ENCODE measurements at regions not wholly inside any gene's neighbourhood (a gene's known extent, or its start where the extent isn't known, plus 50 kb on each side); places are given as distances from the start of the nearest gene placed in this dataset.
"Not testable (repeated sequence)": the region's sequence is repeated elsewhere in the genome, so short reads cannot be mapped to it uniquely, and the experiment has no call there.

DNA sequence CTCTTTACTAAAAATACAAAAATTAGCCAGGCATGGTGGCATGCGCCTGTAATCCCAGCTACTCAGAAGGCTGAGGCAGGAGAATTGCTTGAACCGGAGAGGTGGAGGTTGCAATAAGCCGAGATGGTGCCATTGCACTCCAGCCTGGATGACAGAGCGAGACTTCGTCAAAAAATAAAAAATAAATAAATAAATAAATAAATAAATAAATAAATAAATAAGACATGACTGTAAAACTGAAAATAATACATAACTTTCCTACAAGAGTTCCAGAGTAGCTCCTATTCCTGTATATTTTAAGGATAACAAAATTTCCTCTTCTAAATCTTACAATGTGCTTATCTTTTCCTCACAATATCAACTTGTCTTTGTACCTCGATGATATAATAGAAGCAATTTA is 549.4 kb downstream of the TRAM1L1 start:
- not testable (repeated sequence) for H3K9ac ChIP-seq (ENCODE audit: low read depth in 1 of 2, low read length in 2 of 2); H3K36me3 ChIP-seq (ENCODE audit: control insufficient read depth in 2 of 2, insufficient read depth in 2 of 2, low read length in 2 of 2); H3K4me1 ChIP-seq (ENCODE audit: control insufficient read depth in 2 of 2, insufficient read depth in 2 of 2, low read length in 2 of 2); H3K9me3 ChIP-seq (ENCODE audit: control insufficient read depth in 2 of 2, low read length in 2 of 2); H3K27ac ChIP-seq (ENCODE audit: low read depth in 2 of 2, low read length in 2 of 2); H3K4me3 ChIP-seq (ENCODE audit: low read length in 2 of 2); H3K27me3 ChIP-seq (ENCODE audit: control insufficient read depth in 2 of 2, insufficient read depth in 2 of 2, low read length in 2 of 2)

- no peak overlapping the region for H3K9ac ChIP-seq (ENCODE audit: low read depth in 1 of 2, low read length in 2 of 2)
- no peaks in the 10 kb centered on the region for H3K36me3 ChIP-seq (ENCODE audit: control insufficient read depth in 2 of 2, insufficient read depth in 2 of 2, low read length in 2 of 2)
- H3K4me1 ChIP-seq (ENCODE audit: control insufficient read depth in 2 of 2, insufficient read depth in 2 of 2, low read length in 2 of 2), result no peaks in the 10 kb centered on the region
- H3K9me3 ChIP-seq (ENCODE audit: control insufficient read depth in 2 of 2, low read length in 2 of 2), result no peaks in the 10 kb centered on the region
- no peaks in the 10 kb centered on the region for H3K27me3 ChIP-seq (ENCODE audit: control insufficient read depth in 2 of 2, insufficient read depth in 2 of 2, low read length in 2 of 2)
- no peak overlapping the region for H3K27ac ChIP-seq (ENCODE audit: low read depth in 2 of 2, low read length in 2 of 2)
- no peak overlapping the region for H3K4me3 ChIP-seq (ENCODE audit: low read length in 2 of 2)
Observed at GRCh38 chr4:116531870-116532269, 553.5 kb downstream of the TRAM1L1 start.

DNA sequence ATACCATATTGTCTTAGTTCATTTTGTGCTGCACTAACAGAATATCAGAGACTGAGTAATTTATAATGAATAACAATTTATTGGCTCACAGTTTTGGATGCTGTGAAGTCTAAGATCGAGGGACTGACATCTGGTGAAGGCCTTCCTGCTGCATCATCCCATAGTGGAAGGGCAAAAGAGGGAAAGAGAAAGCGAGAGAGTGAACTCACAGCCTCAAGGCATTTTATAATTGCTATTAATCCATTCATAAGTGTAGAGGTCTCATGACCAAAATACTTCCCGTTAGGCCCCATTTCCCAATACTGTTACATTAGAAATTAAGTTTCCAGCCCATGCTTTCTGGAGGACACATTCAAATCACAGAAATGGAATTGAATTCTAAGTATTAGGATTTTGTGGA is 554.4 kb downstream of the TRAM1L1 start:
- Histone ChIP-seq H3K36me3 (ENCODE audit: control insufficient read depth in 2 of 2, insufficient read depth in 2 of 2, low read length in 2 of 2) (no peaks in the 10 kb centered on the region), H3K4me3 (ENCODE audit: low read length in 2 of 2) (no peak overlapping the region), H3K9me3 (ENCODE audit: control insufficient read depth in 2 of 2, low read length in 2 of 2) (no peaks in the 10 kb centered on the region), H3K27me3 (ENCODE audit: control insufficient read depth in 2 of 2, insufficient read depth in 2 of 2, low read length in 2 of 2) (no peaks in the 10 kb centered on the region), H3K4me1 (ENCODE audit: control insufficient read depth in 2 of 2, insufficient read depth in 2 of 2, low read length in 2 of 2) (no peaks in the 10 kb centered on the region), H3K9ac (ENCODE audit: low read depth in 1 of 2, low read length in 2 of 2) (no peak overlapping the region), H3K27ac (ENCODE audit: low read depth in 2 of 2, low read length in 2 of 2) (no peak overlapping the region)

DNA sequence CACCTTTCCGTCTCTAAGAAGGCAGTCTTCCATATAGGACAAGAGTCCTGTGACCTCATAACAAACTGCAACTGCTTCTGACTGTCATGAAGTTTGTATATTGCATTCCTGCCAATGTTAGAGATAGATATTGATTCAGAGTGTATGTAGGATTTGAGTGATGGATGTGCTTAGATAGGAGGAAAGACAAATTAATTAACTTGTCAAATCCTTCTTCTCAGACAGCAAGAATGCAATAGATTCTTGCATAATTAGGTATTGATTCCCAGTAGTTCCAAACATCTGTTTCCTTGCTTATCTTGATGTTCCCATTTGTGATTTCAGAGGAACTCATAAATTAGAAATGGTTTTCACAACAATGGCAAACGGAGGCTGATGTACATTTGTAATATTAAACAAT is 555.3 kb downstream of the TRAM1L1 start:
- no peaks in the 10 kb centered on the region for H3K27me3 ChIP-seq (ENCODE audit: control insufficient read depth in 2 of 2, insufficient read depth in 2 of 2, low read length in 2 of 2)
- H3K27ac ChIP-seq (ENCODE audit: low read depth in 2 of 2, low read length in 2 of 2), result no peak overlapping the region
- no peaks in the 10 kb centered on the region for H3K4me1 ChIP-seq (ENCODE audit: control insufficient read depth in 2 of 2, insufficient read depth in 2 of 2, low read length in 2 of 2)
- no peak overlapping the region for H3K9ac ChIP-seq (ENCODE audit: low read depth in 1 of 2, low read length in 2 of 2)
- no peak overlapping the region for H3K4me3 ChIP-seq (ENCODE audit: low read length in 2 of 2)
- H3K36me3 ChIP-seq (ENCODE audit: control insufficient read depth in 2 of 2, insufficient read depth in 2 of 2, low read length in 2 of 2), result no peaks in the 10 kb centered on the region
- no peaks in the 10 kb centered on the region for H3K9me3 ChIP-seq (ENCODE audit: control insufficient read depth in 2 of 2, low read length in 2 of 2)

GRCh38 chr4:116529129-116529528 is 556.2 kb downstream of the TRAM1L1 start:
- Histone ChIP-seq H3K4me3 (ENCODE audit: low read length in 2 of 2) (no peak overlapping the region), H3K27ac (ENCODE audit: low read depth in 2 of 2, low read length in 2 of 2) (no peak overlapping the region), H3K27me3 (ENCODE audit: control insufficient read depth in 2 of 2, insufficient read depth in 2 of 2, low read length in 2 of 2) (no peaks in the 10 kb centered on the region), H3K9ac (ENCODE audit: low read depth in 1 of 2, low read length in 2 of 2) (no peak overlapping the region), H3K9me3 (ENCODE audit: control insufficient read depth in 2 of 2, low read length in 2 of 2) (no peaks in the 10 kb centered on the region), H3K36me3 (ENCODE audit: control insufficient read depth in 2 of 2, insufficient read depth in 2 of 2, low read length in 2 of 2) (no peaks in the 10 kb centered on the region), H3K4me1 (ENCODE audit: control insufficient read depth in 2 of 2, insufficient read depth in 2 of 2, low read length in 2 of 2) (no peaks in the 10 kb centered on the region)

DNA sequence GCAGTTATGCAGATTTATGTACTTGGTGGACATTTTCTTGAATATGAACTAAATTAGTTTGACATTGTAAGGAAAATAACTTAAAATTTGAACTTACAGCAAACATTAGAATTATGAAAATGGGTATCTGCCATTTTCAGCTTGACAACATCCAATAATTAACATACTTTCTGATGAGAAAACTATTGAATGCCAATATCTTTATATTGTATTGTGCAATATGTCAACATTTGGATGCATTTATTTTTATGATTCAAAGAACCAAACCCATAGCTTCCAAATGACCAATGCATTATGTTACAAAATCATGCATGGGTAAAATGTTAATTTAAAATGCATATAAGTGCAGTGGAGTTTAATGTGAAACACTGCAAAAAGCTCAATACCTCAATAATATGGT is 562.5 kb downstream of the TRAM1L1 start:
- no peaks in the 10 kb centered on the region for H3K27me3 ChIP-seq (ENCODE audit: control insufficient read depth in 2 of 2, insufficient read depth in 2 of 2, low read length in 2 of 2)
- no peaks in the 10 kb centered on the region for H3K9me3 ChIP-seq (ENCODE audit: control insufficient read depth in 2 of 2, low read length in 2 of 2)
- H3K9ac ChIP-seq (ENCODE audit: low read depth in 1 of 2, low read length in 2 of 2), result no peak overlapping the region
- no peak overlapping the region for H3K27ac ChIP-seq (ENCODE audit: low read depth in 2 of 2, low read length in 2 of 2)
- H3K36me3 ChIP-seq (ENCODE audit: control insufficient read depth in 2 of 2, insufficient read depth in 2 of 2, low read length in 2 of 2), result no peaks in the 10 kb centered on the region
- H3K4me3 ChIP-seq (ENCODE audit: low read length in 2 of 2), result no peak overlapping the region
- no peaks in the 10 kb centered on the region for H3K4me1 ChIP-seq (ENCODE audit: control insufficient read depth in 2 of 2, insufficient read depth in 2 of 2, low read length in 2 of 2)

GRCh38 chr4:116520886-116521285 is 564.5 kb downstream of the TRAM1L1 start:
- no peaks in the 10 kb centered on the region for H3K4me1 ChIP-seq (ENCODE audit: control insufficient read depth in 2 of 2, insufficient read depth in 2 of 2, low read length in 2 of 2)
- H3K4me3 ChIP-seq (ENCODE audit: low read length in 2 of 2), result no peak overlapping the region
- H3K9me3 ChIP-seq (ENCODE audit: control insufficient read depth in 2 of 2, low read length in 2 of 2), result no peaks in the 10 kb centered on the region
- H3K36me3 ChIP-seq (ENCODE audit: control insufficient read depth in 2 of 2, insufficient read depth in 2 of 2, low read length in 2 of 2), result no peaks in the 10 kb centered on the region
- no peak overlapping the region for H3K27ac ChIP-seq (ENCODE audit: low read depth in 2 of 2, low read length in 2 of 2)
- H3K9ac ChIP-seq (ENCODE audit: low read depth in 1 of 2, low read length in 2 of 2), result no peak overlapping the region
- H3K27me3 ChIP-seq (ENCODE audit: control insufficient read depth in 2 of 2, insufficient read depth in 2 of 2, low read length in 2 of 2), result no peaks in the 10 kb centered on the region

GRCh38 chr4:116516711-116517110 is 568.7 kb downstream of the TRAM1L1 start:
- H3K27ac ChIP-seq (ENCODE audit: low read depth in 2 of 2, low read length in 2 of 2), result no peak overlapping the region
- H3K9me3 ChIP-seq (ENCODE audit: control insufficient read depth in 2 of 2, low read length in 2 of 2), result no peaks in the 10 kb centered on the region
- H3K4me3 ChIP-seq (ENCODE audit: low read length in 2 of 2), result no peak overlapping the region
- H3K36me3 ChIP-seq (ENCODE audit: control insufficient read depth in 2 of 2, insufficient read depth in 2 of 2, low read length in 2 of 2), result no peaks in the 10 kb centered on the region
- H3K27me3 ChIP-seq (ENCODE audit: control insufficient read depth in 2 of 2, insufficient read depth in 2 of 2, low read length in 2 of 2), result no peaks in the 10 kb centered on the region
- no peak overlapping the region for H3K9ac ChIP-seq (ENCODE audit: low read depth in 1 of 2, low read length in 2 of 2)
- H3K4me1 ChIP-seq (ENCODE audit: control insufficient read depth in 2 of 2, insufficient read depth in 2 of 2, low read length in 2 of 2), result no peaks in the 10 kb centered on the region

DNA sequence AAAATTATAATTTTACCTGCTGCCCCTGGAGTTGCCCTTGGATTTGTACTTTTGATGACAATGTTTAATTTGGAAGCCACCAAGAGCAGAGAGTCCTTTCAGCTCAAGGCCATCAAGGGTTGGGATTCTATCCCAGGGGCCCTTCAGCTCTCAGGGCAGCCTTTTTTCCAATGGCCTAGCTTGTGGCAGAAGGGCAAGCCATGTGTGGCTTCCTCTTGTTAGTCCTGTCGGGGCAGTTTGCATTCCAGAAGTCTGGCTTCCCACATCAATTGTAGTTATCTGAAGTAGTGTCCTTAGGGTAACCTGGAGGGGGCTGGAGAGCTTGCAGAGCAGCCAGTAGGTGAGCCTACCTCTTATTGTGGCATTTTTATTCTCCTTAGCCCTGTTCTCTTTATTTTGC is 569.4 kb downstream of the TRAM1L1 start:
- Histone ChIP-seq H3K27ac (ENCODE audit: low read depth in 2 of 2, low read length in 2 of 2) (no peak overlapping the region), H3K4me3 (ENCODE audit: low read length in 2 of 2) (no peak overlapping the region), H3K9me3 (ENCODE audit: control insufficient read depth in 2 of 2, low read length in 2 of 2) (no peaks in the 10 kb centered on the region), H3K4me1 (ENCODE audit: control insufficient read depth in 2 of 2, insufficient read depth in 2 of 2, low read length in 2 of 2) (no peaks in the 10 kb centered on the region), H3K27me3 (ENCODE audit: control insufficient read depth in 2 of 2, insufficient read depth in 2 of 2, low read length in 2 of 2) (no peaks in the 10 kb centered on the region), H3K36me3 (ENCODE audit: control insufficient read depth in 2 of 2, insufficient read depth in 2 of 2, low read length in 2 of 2) (no peaks in the 10 kb centered on the region), H3K9ac (ENCODE audit: low read depth in 1 of 2, low read length in 2 of 2) (no peak overlapping the region)

DNA sequence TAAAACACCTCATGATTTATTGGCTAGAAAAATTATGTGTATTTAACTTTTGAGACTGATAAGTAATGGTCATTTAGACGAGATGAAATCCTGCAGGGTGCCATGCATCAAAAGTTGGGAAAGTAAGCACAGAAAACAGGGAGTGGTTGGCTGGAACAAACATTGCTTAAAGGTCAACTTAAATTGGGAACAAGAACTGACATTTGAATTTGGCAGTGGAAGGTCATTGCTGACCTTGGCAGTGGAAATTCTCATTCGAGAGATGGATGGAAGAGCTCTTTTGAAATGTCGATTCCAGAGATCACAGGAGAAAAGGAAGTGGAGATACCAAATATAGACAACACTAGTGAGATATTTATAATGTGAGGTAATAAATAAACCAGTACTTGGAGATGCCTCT is 572.8 kb downstream of the TRAM1L1 start:
- Histone ChIP-seq H3K9me3 (ENCODE audit: control insufficient read depth in 2 of 2, low read length in 2 of 2) (no peaks in the 10 kb centered on the region), H3K36me3 (ENCODE audit: control insufficient read depth in 2 of 2, insufficient read depth in 2 of 2, low read length in 2 of 2) (no peaks in the 10 kb centered on the region), H3K9ac (ENCODE audit: low read depth in 1 of 2, low read length in 2 of 2) (no peak overlapping the region), H3K4me3 (ENCODE audit: low read length in 2 of 2) (no peak overlapping the region), H3K27ac (ENCODE audit: low read depth in 2 of 2, low read length in 2 of 2) (no peak overlapping the region), H3K27me3 (ENCODE audit: control insufficient read depth in 2 of 2, insufficient read depth in 2 of 2, low read length in 2 of 2) (no peaks in the 10 kb centered on the region), H3K4me1 (ENCODE audit: control insufficient read depth in 2 of 2, insufficient read depth in 2 of 2, low read length in 2 of 2) (no peaks in the 10 kb centered on the region)

DNA sequence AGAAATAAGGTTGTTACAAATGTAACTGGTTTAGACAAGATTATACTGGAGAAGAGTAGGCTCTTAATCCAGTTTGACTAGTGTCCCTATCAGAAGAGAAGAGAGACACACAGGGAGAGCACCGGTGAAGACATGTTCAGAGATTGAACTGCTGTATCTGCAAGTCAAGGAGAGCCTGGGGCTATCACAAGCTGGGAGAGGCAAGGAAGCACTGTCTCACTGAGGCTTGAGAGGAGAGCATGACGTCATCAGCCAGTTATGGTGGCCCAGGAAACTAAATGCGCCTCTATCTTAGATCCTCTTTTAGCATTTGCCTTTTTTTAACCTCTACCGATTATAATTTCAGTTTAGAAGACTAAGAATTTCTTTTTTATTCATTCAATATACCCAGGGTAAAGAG is 583.4 kb downstream of the TRAM1L1 start:
- H3K27ac ChIP-seq (ENCODE audit: low read depth in 2 of 2, low read length in 2 of 2), result no peak overlapping the region
- no peaks in the 10 kb centered on the region for H3K36me3 ChIP-seq (ENCODE audit: control insufficient read depth in 2 of 2, insufficient read depth in 2 of 2, low read length in 2 of 2)
- H3K4me3 ChIP-seq (ENCODE audit: low read length in 2 of 2), result no peak overlapping the region
- no peaks in the 10 kb centered on the region for H3K27me3 ChIP-seq (ENCODE audit: control insufficient read depth in 2 of 2, insufficient read depth in 2 of 2, low read length in 2 of 2)
- H3K9me3 ChIP-seq (ENCODE audit: control insufficient read depth in 2 of 2, low read length in 2 of 2), result no peaks in the 10 kb centered on the region
- H3K4me1 ChIP-seq (ENCODE audit: control insufficient read depth in 2 of 2, insufficient read depth in 2 of 2, low read length in 2 of 2), result no peaks in the 10 kb centered on the region
- no peak overlapping the region for H3K9ac ChIP-seq (ENCODE audit: low read depth in 1 of 2, low read length in 2 of 2)
